ENCODE measurements at regions not wholly inside any gene's neighbourhood (a gene's known extent, or its start where the extent isn't known, plus 50 kb on each side); places are given as distances from the start of the nearest gene placed in this dataset.

GRCh38 chr2:236847538-236848263, 238.0 kb upstream of the COPS8 start:
- no peaks in the 10 kb centered on the region for H3K9me3 ChIP-seq (ENCODE audit: control insufficient read depth, insufficient read depth, low read depth, low read length)
- H2AFZ ChIP-seq (ENCODE audit: low read length), result no peak overlapping the region
- H3K79me2 ChIP-seq (ENCODE audit: control insufficient read depth, insufficient read depth, low read length), result no peaks in the 10 kb centered on the region
- H3K4me2 ChIP-seq (ENCODE audit: extremely low read depth, insufficient read depth, low read length), result no peak overlapping the region
- no peaks in the 10 kb centered on the region for H4K20me1 ChIP-seq (ENCODE audit: control insufficient read depth, extremely low read depth, insufficient read depth, low read length)
- no peak for DNase-seq (ENCODE audit: low read depth in 2 of 2)
- no peaks in the 10 kb centered on the region for H3K36me3 ChIP-seq (ENCODE audit: control insufficient read depth, insufficient read depth, low read length)
- H3K4me3 ChIP-seq (replicated peaks in 1 of 4; ENCODE audit: control extremely low read depth in 1 of 4, insufficient read depth in 1 of 4, low read depth in 3 of 4, low read length in 4 of 4), result no peak overlapping the region
- H3K4me1 ChIP-seq (ENCODE audit: control insufficient read depth, extremely low read depth, insufficient read depth, low read length), result no peaks in the 10 kb centered on the region
- H3K9ac ChIP-seq (ENCODE audit: insufficient read depth, low read length), result no peak overlapping the region
- no peak overlapping the region for H3K27ac ChIP-seq (ENCODE audit: insufficient read depth, low read length)
- TF ChIP-seq EZH2 (IDR thresholded peaks at IDR 0.05; ENCODE audit: low read length, missing control alignments), result no peak
- no peak for TF ChIP-seq CTCF (conservative IDR thresholded peaks at IDR 0.05 in 1 of 2, IDR thresholded peaks at IDR 0.05 in 1 of 2; ENCODE audit: low read depth in 1 of 2, low read length in 2 of 2)
- peaks cover 3% of the 10 kb centered on the region for H3K27me3 ChIP-seq (ENCODE audit: control insufficient read depth, insufficient read depth, low read length)

- no peaks in the 10 kb centered on the region for H3K36me3 ChIP-seq (ENCODE audit: control insufficient read depth, insufficient read depth, low read length)
- no peak for DNase-seq (ENCODE audit: low read depth in 2 of 2)
- H3K27ac ChIP-seq (ENCODE audit: insufficient read depth, low read length), result no peak overlapping the region
- no peaks in the 10 kb centered on the region for H3K4me1 ChIP-seq (ENCODE audit: control insufficient read depth, extremely low read depth, insufficient read depth, low read length)
- H3K9me3 ChIP-seq (ENCODE audit: control insufficient read depth, insufficient read depth, low read depth, low read length), result no peaks in the 10 kb centered on the region
- H2AFZ ChIP-seq (ENCODE audit: low read length), result no peak overlapping the region
- no peaks in the 10 kb centered on the region for H4K20me1 ChIP-seq (ENCODE audit: control insufficient read depth, extremely low read depth, insufficient read depth, low read length)
- H3K9ac ChIP-seq (ENCODE audit: insufficient read depth, low read length), result no peak overlapping the region
- H3K79me2 ChIP-seq (ENCODE audit: control insufficient read depth, insufficient read depth, low read length), result no peaks in the 10 kb centered on the region
- H3K4me2 ChIP-seq (ENCODE audit: extremely low read depth, insufficient read depth, low read length), result no peak overlapping the region
- H3K4me3 ChIP-seq (replicated peaks in 1 of 4; ENCODE audit: control extremely low read depth in 1 of 4, insufficient read depth in 1 of 4, low read depth in 3 of 4, low read length in 4 of 4), result no peak overlapping the region
- TF ChIP-seq CTCF (conservative IDR thresholded peaks at IDR 0.05 in 1 of 2, IDR thresholded peaks at IDR 0.05 in 1 of 2; ENCODE audit: low read depth in 1 of 2, low read length in 2 of 2), result no peak
- TF ChIP-seq EZH2 (IDR thresholded peaks at IDR 0.05; ENCODE audit: low read length, missing control alignments), result no peak
- H3K27me3 ChIP-seq (ENCODE audit: control insufficient read depth, insufficient read depth, low read length), result peaks cover 3% of the 10 kb centered on the region
These were observed 237.2 kb upstream of the COPS8 start for GRCh38 chr2:236848501-236848900.

DNA sequence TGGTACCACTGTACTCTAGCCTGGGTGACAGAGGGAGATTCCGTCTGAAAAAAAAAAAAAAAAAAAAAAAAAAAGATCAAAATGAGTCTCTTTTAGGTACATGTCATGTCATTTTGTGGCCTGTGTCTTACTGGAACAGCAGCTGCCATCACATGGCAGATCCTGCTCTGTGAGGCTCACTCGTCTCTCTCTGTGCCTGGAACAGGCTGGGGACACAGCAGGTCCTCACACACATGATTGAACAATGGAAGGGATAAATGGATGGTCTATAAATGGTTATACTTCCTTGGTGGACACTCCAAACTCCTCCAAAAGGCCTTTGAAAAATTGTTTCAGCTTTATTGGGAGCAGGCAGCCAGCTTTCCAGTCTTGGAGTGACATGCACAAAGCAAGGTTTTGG, 236.2 kb upstream of the COPS8 start:
- DNase-seq (ENCODE audit: low read depth in 2 of 2), result no peak
- Histone ChIP-seq H3K27me3 (ENCODE audit: control insufficient read depth, insufficient read depth, low read length) (no peaks in the 10 kb centered on the region), H3K9me3 (ENCODE audit: control insufficient read depth, insufficient read depth, low read depth, low read length) (no peaks in the 10 kb centered on the region), H3K79me2 (ENCODE audit: control insufficient read depth, insufficient read depth, low read length) (no peaks in the 10 kb centered on the region), H4K20me1 (ENCODE audit: control insufficient read depth, extremely low read depth, insufficient read depth, low read length) (no peaks in the 10 kb centered on the region), H3K27ac (ENCODE audit: insufficient read depth, low read length) (no peak overlapping the region), H2AFZ (ENCODE audit: low read length) (no peak overlapping the region), H3K4me3 (replicated peaks in 1 of 4; ENCODE audit: control extremely low read depth in 1 of 4, insufficient read depth in 1 of 4, low read depth in 3 of 4, low read length in 4 of 4) (no peak overlapping the region), H3K36me3 (ENCODE audit: control insufficient read depth, insufficient read depth, low read length) (no peaks in the 10 kb centered on the region), H3K9ac (ENCODE audit: insufficient read depth, low read length) (no peak overlapping the region), H3K4me1 (ENCODE audit: control insufficient read depth, extremely low read depth, insufficient read depth, low read length) (no peaks in the 10 kb centered on the region), H3K4me2 (ENCODE audit: extremely low read depth, insufficient read depth, low read length) (no peak overlapping the region)
- TF ChIP-seq EZH2 (IDR thresholded peaks at IDR 0.05; ENCODE audit: low read length, missing control alignments), result no peak
- TF ChIP-seq CTCF (conservative IDR thresholded peaks at IDR 0.05 in 1 of 2, IDR thresholded peaks at IDR 0.05 in 1 of 2; ENCODE audit: low read depth in 1 of 2, low read length in 2 of 2), result no peak

Measured in fibroblast of lung (primary cell).